Keratinocyte (primary cell): ENCODE measurements at regions not wholly inside any gene's neighbourhood (a gene's known extent, or its start where the extent isn't known, plus 50 kb on each side); places are given as distances from the start of the nearest gene placed in this dataset.

Experiments used
- CTCF ChIP-seq, 3 experiments: IDR thresholded peaks in 1 of 3; conservative IDR thresholded peaks in 1 of 3; optimal IDR thresholded peaks in 1 of 3; 2 replicates in 2 of 3; 3 replicates in 1 of 3; pipeline versions ENCODE3 to v1.5.1; 2011; ENCODE audit warnings: low read length in 3 of 3, mild to moderate bottlenecking in 3 of 3, moderate library complexity in 2 of 3, control low read depth in 1 of 3, inconsistent platforms in 1 of 3; ENCODE audit not compliant: insufficient read depth in 2 of 3; ENCODE audit errors: extremely low read depth in 1 of 3
- EZH2 ChIP-seq: IDR thresholded peaks from one replicate; pipeline ENCODE4 v1.6.1; 2012; ENCODE audit warnings: inconsistent platforms, mild to moderate bottlenecking, low read length, moderate library complexity

GRCh38 chr13:103153466-103153865, 87.2 kb upstream of the SLC10A2 start:
- TF ChIP-seq CTCF (optimal IDR thresholded peaks at IDR 0.05 in 1 of 3, IDR thresholded peaks at IDR 0.05 in 1 of 3, conservative IDR thresholded peaks at IDR 0.05 in 1 of 3; ENCODE audit: extremely low read depth in 1 of 3, insufficient read depth in 2 of 3, low read length in 3 of 3) (no peak), EZH2 (no peak)
